ENCODE measurements at regions not wholly inside any gene's neighbourhood (a gene's known extent, or its start where the extent isn't known, plus 50 kb on each side); places are given as distances from the start of the nearest gene placed in this dataset.

DNA sequence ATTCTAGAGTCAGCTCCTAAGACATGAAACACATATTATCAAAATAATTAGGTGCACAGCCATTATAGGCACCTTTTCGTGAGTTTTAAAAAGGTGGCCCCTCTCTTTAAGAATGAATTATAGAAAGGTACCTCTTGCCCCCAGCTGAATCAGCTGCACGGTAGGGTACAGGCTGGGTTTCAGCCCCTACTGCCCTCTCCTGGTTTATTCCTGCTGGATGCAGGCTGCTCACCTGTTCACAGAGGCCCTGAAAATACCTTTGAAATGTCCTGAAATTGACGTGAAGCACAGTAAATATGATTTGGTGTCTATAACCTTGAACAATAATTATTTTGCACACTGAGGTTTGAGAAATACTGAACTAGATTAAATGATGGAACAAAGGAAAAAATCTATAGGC is 504.8 kb upstream of the SGCD start:
- TF ChIP-seq, protein P1, sequence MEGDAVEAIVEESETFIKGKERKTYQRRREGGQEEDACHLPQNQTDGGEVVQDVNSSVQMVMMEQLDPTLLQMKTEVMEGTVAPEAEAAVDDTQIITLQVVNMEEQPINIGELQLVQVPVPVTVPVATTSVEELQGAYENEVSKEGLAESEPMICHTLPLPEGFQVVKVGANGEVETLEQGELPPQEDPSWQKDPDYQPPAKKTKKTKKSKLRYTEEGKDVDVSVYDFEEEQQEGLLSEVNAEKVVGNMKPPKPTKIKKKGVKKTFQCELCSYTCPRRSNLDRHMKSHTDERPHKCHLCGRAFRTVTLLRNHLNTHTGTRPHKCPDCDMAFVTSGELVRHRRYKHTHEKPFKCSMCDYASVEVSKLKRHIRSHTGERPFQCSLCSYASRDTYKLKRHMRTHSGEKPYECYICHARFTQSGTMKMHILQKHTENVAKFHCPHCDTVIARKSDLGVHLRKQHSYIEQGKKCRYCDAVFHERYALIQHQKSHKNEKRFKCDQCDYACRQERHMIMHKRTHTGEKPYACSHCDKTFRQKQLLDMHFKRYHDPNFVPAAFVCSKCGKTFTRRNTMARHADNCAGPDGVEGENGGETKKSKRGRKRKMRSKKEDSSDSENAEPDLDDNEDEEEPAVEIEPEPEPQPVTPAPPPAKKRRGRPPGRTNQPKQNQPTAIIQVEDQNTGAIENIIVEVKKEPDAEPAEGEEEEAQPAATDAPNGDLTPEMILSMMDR (IDR thresholded peaks at IDR 0.05), result no peak
- no peak for TF ChIP-seq POLR2A (IDR thresholded peaks at IDR 0.05)
- TF ChIP-seq POLR2AphosphoS5 (IDR thresholded peaks at IDR 0.05), result no peak
